DOHH2 (cell line): ENCODE measurements at regions not wholly inside any gene's neighbourhood (a gene's known extent, or its start where the extent isn't known, plus 50 kb on each side); places are given as distances from the start of the nearest gene placed in this dataset.

Experiments used
- H3F3A ChIP-seq: fragments of 200-600 bp; sonication (generic), shearing (Covaris generic); 2 replicates; pipeline ENCODE4 v1.6.0; 2016; ENCODE audit warnings: antibody characterized with exemption, mild to moderate bottlenecking; ENCODE audit not compliant: control insufficient read depth, insufficient read depth
- H3K27ac ChIP-seq: fragments of 200-600 bp; sonication (generic); 2 replicates; pipeline ENCODE4 v1.5.1; 2014; ENCODE audit warnings: low read depth, mild to moderate bottlenecking, low read length, moderate library complexity
- H3K27me3 ChIP-seq: fragments of 200-600 bp; sonication (generic); 2 replicates; pipeline ENCODE4 v1.6.1; 2014; ENCODE audit warnings: mild to moderate bottlenecking, low read length, mixed read lengths; ENCODE audit not compliant: control insufficient read depth
- H3K36me3 ChIP-seq: fragments of 200-600 bp; sonication (generic); 2 replicates; pipeline ENCODE4 v1.6.1; 2014; ENCODE audit warnings: mild to moderate bottlenecking, low read length, moderate library complexity, mixed read lengths; ENCODE audit not compliant: control insufficient read depth
- H3K4me1 ChIP-seq: fragments of 200-600 bp; sonication (generic); 2 replicates; pipeline ENCODE4 v1.6.1; 2014; ENCODE audit warnings: mild to moderate bottlenecking, low read length, mixed read lengths; ENCODE audit not compliant: control insufficient read depth
- H3K4me2 ChIP-seq: fragments of 200-600 bp; sonication (generic); 2 replicates; pipeline ENCODE4 v1.6.0; 2014; ENCODE audit warnings: mild to moderate bottlenecking, low read length, moderate library complexity
- H3K4me3 ChIP-seq: fragments of 200-600 bp; sonication (generic); 2 replicates; pipeline ENCODE4 v1.5.1; 2014; ENCODE audit warnings: mild to moderate bottlenecking, low read length, mixed read lengths
- H3K79me2 ChIP-seq: fragments of 200-600 bp; sonication (generic); 2 replicates; pipeline ENCODE4 v1.6.1; 2014; ENCODE audit warnings: mild to moderate bottlenecking, low read length, mixed read lengths; ENCODE audit not compliant: control insufficient read depth
- H3K9me2 ChIP-seq: fragments of 200-600 bp; sonication (generic); replicated peaks from 2 replicates; pipeline ENCODE4 v1.6.1; 2014; ENCODE audit warnings: mild to moderate bottlenecking, low read length, mixed read lengths; ENCODE audit not compliant: control insufficient read depth
- H3K9me3 ChIP-seq: fragments of 200-600 bp; sonication (generic); 2 replicates; pipeline ENCODE4 v1.6.1; 2014; ENCODE audit warnings: antibody characterized with exemption, low read length, mixed read lengths; ENCODE audit not compliant: control insufficient read depth, insufficient read depth
- H4K20me1 ChIP-seq: fragments of 200-600 bp; sonication (generic); 2 replicates; pipeline ENCODE4 v1.6.0; 2014; ENCODE audit warnings: low read depth, mild to moderate bottlenecking, antibody characterized with exemption, low read length, moderate library complexity; ENCODE audit not compliant: control insufficient read depth, insufficient read depth
- CTCF ChIP-seq: fragments of 200-600 bp; sonication (generic); IDR thresholded peaks from one replicate; pipeline ENCODE4 v1.5.1; 2014; ENCODE audit warnings: antibody characterized with exemption, mild to moderate bottlenecking, low read depth, low read length; ENCODE audit not compliant: poor library complexity, severe bottlenecking
- EZH2phosphoT487 ChIP-seq: fragments of 200-600 bp; sonication (generic); IDR thresholded peaks from 2 replicates; pipeline ENCODE4 v1.6.1; 2017; ENCODE audit warnings: borderline replicate concordance, mild to moderate bottlenecking, antibody characterized with exemption, low read length, moderate library complexity, mixed read lengths

- H3K4me2 ChIP-seq: no peak overlapping the region
- H3K4me3 ChIP-seq: no peak overlapping the region
- no peaks in the 10 kb centered on the region for H3K9me2 ChIP-seq
- H3K9me3 ChIP-seq: no peaks in the 10 kb centered on the region
- no peaks in the 10 kb centered on the region for H3K36me3 ChIP-seq
- no peaks in the 10 kb centered on the region for H3F3A ChIP-seq
- TF ChIP-seq CTCF (no peak), EZH2phosphoT487 (no peak)
- no peaks in the 10 kb centered on the region for H3K79me2 ChIP-seq
- peaks cover 20% of the 10 kb centered on the region for H3K4me1 ChIP-seq
- H3K27me3 ChIP-seq: no peaks in the 10 kb centered on the region
- no peaks in the 10 kb centered on the region for H4K20me1 ChIP-seq
- H3K27ac ChIP-seq: no peak overlapping the region
Measured at GRCh38 chr3:132786890-132787289, 64.7 kb upstream of the NPHP3 start.

- H3K79me2 ChIP-seq: no peaks in the 10 kb centered on the region
- no peaks in the 10 kb centered on the region for H3K9me3 ChIP-seq
- H3K9me2 ChIP-seq: no peaks in the 10 kb centered on the region
- 0 out of 2 replicates have a peak overlapping the region, but pooled peaks have one; percentile 14 for H3K4me3 ChIP-seq
- H3K4me2 ChIP-seq: peak overlapping the region; percentile 41
- H3K27me3 ChIP-seq: no peaks in the 10 kb centered on the region
- H3K27ac ChIP-seq: no peak overlapping the region
- H3K4me1 ChIP-seq: peaks cover 20% of the 10 kb centered on the region
- H3F3A ChIP-seq: no peaks in the 10 kb centered on the region
- TF ChIP-seq EZH2phosphoT487: no peak
- TF ChIP-seq CTCF: no peak
- no peaks in the 10 kb centered on the region for H4K20me1 ChIP-seq
- no peaks in the 10 kb centered on the region for H3K36me3 ChIP-seq
Measured at GRCh38 chr3:132785292-132785691, 63.1 kb upstream of the NPHP3 start.

GRCh38 chr3:132784502-132785025, 62.4 kb upstream of the NPHP3 start:
- H4K20me1 ChIP-seq: no peaks in the 10 kb centered on the region
- H3K27me3 ChIP-seq: no peaks in the 10 kb centered on the region; the same call in 1 of the 2 replicates
- no peak for TF ChIP-seq CTCF
- no peak for TF ChIP-seq EZH2phosphoT487
- H3K27ac ChIP-seq: no peak overlapping the region
- peaks cover 20% of the 10 kb centered on the region for H3K4me1 ChIP-seq
- no peak overlapping the region for H3K4me2 ChIP-seq
- no peaks in the 10 kb centered on the region for H3K9me3 ChIP-seq
- no peaks in the 10 kb centered on the region for H3K9me2 ChIP-seq
- H3K79me2 ChIP-seq: no peaks in the 10 kb centered on the region
- H3K4me3 ChIP-seq: no peak overlapping the region
- H3K36me3 ChIP-seq: no peaks in the 10 kb centered on the region
- H3F3A ChIP-seq: no peaks in the 10 kb centered on the region
